ENCODE measurements at regions not wholly inside any gene's neighbourhood (a gene's known extent, or its start where the extent isn't known, plus 50 kb on each side); places are given as distances from the start of the nearest gene placed in this dataset.
A peak's percentile ranks its signal among the peaks of the same experiment; 100 is the strongest.

GRCh38 chr10:33103863-33104379 lies 145.9 kb upstream of the ITGB1 start:
- Histone ChIP-seq H3K36me3 (no peaks in the 10 kb centered on the region), H3K27me3 (no peaks in the 10 kb centered on the region), H3K4me3 (no peak overlapping the region), H4K20me1 (no peaks in the 10 kb centered on the region), H3K4me1 (peaks cover 14% of the 10 kb centered on the region), H3K27ac (no peak overlapping the region), H3K9me3 (peaks cover 39% of the 10 kb centered on the region), H3K4me2 (no peak overlapping the region), H3K9ac (no peak overlapping the region)
- no peak for TF ChIP-seq Cebpa-rat (IDR thresholded peaks at IDR 0.05)

GRCh38 chr10:33102071-33102470 lies 144.0 kb upstream of the ITGB1 start:
- H3K27me3 ChIP-seq, result no peaks in the 10 kb centered on the region
- peaks cover 11% of the 10 kb centered on the region for H3K4me1 ChIP-seq
- H3K9ac ChIP-seq, result no peak overlapping the region
- no peaks in the 10 kb centered on the region for H3K36me3 ChIP-seq
- peaks cover 48% of the 10 kb centered on the region for H3K9me3 ChIP-seq
- TF ChIP-seq Cebpa-rat (IDR thresholded peaks at IDR 0.05), result no peak
- no peaks in the 10 kb centered on the region for H4K20me1 ChIP-seq
- H3K4me2 ChIP-seq, result no peak overlapping the region
- H3K27ac ChIP-seq, result no peak overlapping the region
- H3K4me3 ChIP-seq, result no peak overlapping the region

- Histone ChIP-seq H4K20me1 (no peaks in the 10 kb centered on the region), H3K4me3 (no peak overlapping the region), H3K4me1 (peaks cover 14% of the 10 kb centered on the region), H3K27ac (no peak overlapping the region), H3K27me3 (no peaks in the 10 kb centered on the region), H3K9me3 (peaks cover 49% of the 10 kb centered on the region), H3K4me2 (no peak overlapping the region), H3K9ac (no peak overlapping the region), H3K36me3 (no peaks in the 10 kb centered on the region)
- no peak for TF ChIP-seq Cebpa-rat (IDR thresholded peaks at IDR 0.05)
Measured at GRCh38 chr10:33101392-33101787, 143.4 kb upstream of the ITGB1 start.

- TF ChIP-seq Cebpa-rat (IDR thresholded peaks at IDR 0.05), result no peak
- no peak overlapping the region for H3K4me2 ChIP-seq
Measured at GRCh38 chr10:33100781-33101391, 142.9 kb upstream of the ITGB1 start.

GRCh38 chr10:33099748-33100147 lies 141.7 kb upstream of the ITGB1 start:
- TF ChIP-seq Cebpa-rat (IDR thresholded peaks at IDR 0.05), result no peak
- H3K4me3 ChIP-seq, result no peak overlapping the region
- H3K36me3 ChIP-seq, result no peaks in the 10 kb centered on the region
- H4K20me1 ChIP-seq, result no peaks in the 10 kb centered on the region
- H3K4me1 ChIP-seq, result peaks cover 19% of the 10 kb centered on the region
- H3K27ac ChIP-seq, result no peak overlapping the region
- H3K9me3 ChIP-seq, result peaks cover 53% of the 10 kb centered on the region
- no peaks in the 10 kb centered on the region for H3K27me3 ChIP-seq
- H3K4me2 ChIP-seq, result 0 out of 2 replicates have a peak overlapping the region, but pooled peaks have one; percentile 17
- H3K9ac ChIP-seq, result no peak overlapping the region

More at GRCh38 chr10:33100781-33101391, 142.9 kb upstream of the ITGB1 start:
- H4K20me1 ChIP-seq, result no peaks in the 10 kb centered on the region
- no peak overlapping the region for H3K27ac ChIP-seq
- H3K4me3 ChIP-seq, result no peak overlapping the region
- H3K4me1 ChIP-seq, result peaks cover 19% of the 10 kb centered on the region
- H3K36me3 ChIP-seq, result no peaks in the 10 kb centered on the region
- H3K9ac ChIP-seq, result no peak overlapping the region
- no peaks in the 10 kb centered on the region for H3K27me3 ChIP-seq
- peaks cover 51% of the 10 kb centered on the region for H3K9me3 ChIP-seq

- Histone ChIP-seq H4K20me1 (no peaks in the 10 kb centered on the region), H3K4me1 (peaks cover 19% of the 10 kb centered on the region)
Measured at GRCh38 chr10:33098951-33099663, 141.1 kb upstream of the ITGB1 start.

GRCh38 chr10:33095867-33096815 lies 138.1 kb upstream of the ITGB1 start:
- Histone ChIP-seq H3K4me2 (peak overlapping the region; percentile 39; the same call in 1 of the 2 replicates), H3K4me3 (no peak overlapping the region)
- no peak for TF ChIP-seq Cebpa-rat (IDR thresholded peaks at IDR 0.05)

More at GRCh38 chr10:33098951-33099663, 141.1 kb upstream of the ITGB1 start:
- Histone ChIP-seq H3K36me3 (0 out of 2 replicates have a peak, but pooled peaks cover 5% of the 10 kb centered on the region), H3K9ac (no peak overlapping the region), H3K4me2 (peak overlapping the region; percentile 17), H3K9me3 (peaks cover 53% of the 10 kb centered on the region), H3K27ac (no peak overlapping the region), H3K27me3 (no peaks in the 10 kb centered on the region), H3K4me3 (no peak overlapping the region)
- TF ChIP-seq Cebpa-rat (IDR thresholded peaks at IDR 0.05), result no peak

GRCh38 chr10:33094263-33095051 lies 136.4 kb upstream of the ITGB1 start:
- Histone ChIP-seq H3K36me3 (0 out of 2 replicates have a peak, but pooled peaks cover 5% of the 10 kb centered on the region), H4K20me1 (no peaks in the 10 kb centered on the region), H3K27me3 (no peaks in the 10 kb centered on the region), H3K9ac (no peak overlapping the region), H3K4me1 (peaks cover 16% of the 10 kb centered on the region), H3K27ac (no peak overlapping the region), H3K4me3 (peak overlapping the region; percentile 8; the same call in 1 of the 2 replicates), H3K9me3 (peaks cover 41% of the 10 kb centered on the region), H3K4me2 (no peak overlapping the region)
- TF ChIP-seq Cebpa-rat (IDR thresholded peaks at IDR 0.05), result no peak

More at GRCh38 chr10:33095867-33096815, 138.1 kb upstream of the ITGB1 start:
- no peaks in the 10 kb centered on the region for H4K20me1 ChIP-seq
- no peak overlapping the region for H3K27ac ChIP-seq
- H3K4me1 ChIP-seq, result peaks cover 19% of the 10 kb centered on the region
- 0 out of 2 replicates have a peak, but pooled peaks cover 5% of the 10 kb centered on the region for H3K36me3 ChIP-seq
- H3K9ac ChIP-seq, result no peak overlapping the region
- H3K9me3 ChIP-seq, result peaks cover 34% of the 10 kb centered on the region
- H3K27me3 ChIP-seq, result no peaks in the 10 kb centered on the region
